Fibroblast of peridontal ligament (primary cell): ENCODE measurements at regions not wholly inside any gene's neighbourhood (a gene's known extent, or its start where the extent isn't known, plus 50 kb on each side); places are given as distances from the start of the nearest gene placed in this dataset.
"Not testable (repeated sequence)": the region's sequence is repeated elsewhere in the genome, so short reads cannot be mapped to it uniquely, and the experiment has no call there.

Source experiments
- DNase-seq: peaks from one replicate; pipeline ENCODE4 v3.0.0-alpha.2; 2010; ENCODE audit errors: extremely low read depth

DNA sequence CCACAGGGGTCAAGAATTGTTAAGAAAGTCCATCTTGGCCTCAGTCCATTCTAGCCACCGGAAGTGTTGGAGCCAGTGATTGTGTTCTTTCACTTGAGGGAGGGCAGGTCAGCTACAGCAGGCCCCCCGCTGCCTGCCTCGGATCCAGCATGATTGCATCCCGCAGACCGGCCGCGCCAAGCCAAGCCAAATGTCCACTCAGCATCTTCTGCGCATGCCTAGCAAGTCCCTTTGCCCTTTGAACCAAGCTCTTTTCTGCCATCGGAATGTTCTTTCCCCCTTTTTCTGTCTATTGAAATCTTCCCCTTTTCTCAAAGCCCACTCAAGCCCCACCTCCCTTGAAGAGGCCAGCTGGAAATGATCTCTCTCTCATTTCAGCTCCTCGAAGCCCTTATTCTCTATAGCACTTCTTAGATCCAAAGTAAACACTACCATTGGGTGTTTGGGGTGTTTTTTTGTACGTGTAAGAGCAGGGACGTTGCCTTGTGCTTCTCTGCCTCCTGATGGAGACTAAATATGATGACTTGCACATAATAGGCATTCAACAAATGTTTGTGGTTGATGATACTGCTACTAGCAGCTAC is 147.8 kb upstream of the BCOR start:
- DNase-seq: peak; percentile 33

DNA sequence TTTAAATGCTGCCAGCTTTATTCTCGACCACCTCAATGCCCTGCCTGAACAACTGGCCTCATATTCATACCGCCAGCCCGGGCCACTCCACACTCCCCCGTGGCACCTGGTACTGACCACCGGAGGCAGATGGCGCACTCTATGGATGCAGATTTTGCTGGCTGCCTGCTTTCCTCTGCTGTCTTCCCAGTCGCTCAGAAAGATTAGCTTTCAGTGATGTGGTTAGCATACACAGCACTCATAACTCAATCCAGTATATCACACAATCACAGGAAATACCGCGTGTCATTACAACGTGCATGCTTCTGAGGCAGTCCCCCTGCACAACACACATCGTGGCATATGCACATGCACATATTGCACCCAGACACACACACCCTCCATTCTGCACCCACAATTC is 147.2 kb upstream of the BCOR start:
- DNase-seq: no peak

DNA sequence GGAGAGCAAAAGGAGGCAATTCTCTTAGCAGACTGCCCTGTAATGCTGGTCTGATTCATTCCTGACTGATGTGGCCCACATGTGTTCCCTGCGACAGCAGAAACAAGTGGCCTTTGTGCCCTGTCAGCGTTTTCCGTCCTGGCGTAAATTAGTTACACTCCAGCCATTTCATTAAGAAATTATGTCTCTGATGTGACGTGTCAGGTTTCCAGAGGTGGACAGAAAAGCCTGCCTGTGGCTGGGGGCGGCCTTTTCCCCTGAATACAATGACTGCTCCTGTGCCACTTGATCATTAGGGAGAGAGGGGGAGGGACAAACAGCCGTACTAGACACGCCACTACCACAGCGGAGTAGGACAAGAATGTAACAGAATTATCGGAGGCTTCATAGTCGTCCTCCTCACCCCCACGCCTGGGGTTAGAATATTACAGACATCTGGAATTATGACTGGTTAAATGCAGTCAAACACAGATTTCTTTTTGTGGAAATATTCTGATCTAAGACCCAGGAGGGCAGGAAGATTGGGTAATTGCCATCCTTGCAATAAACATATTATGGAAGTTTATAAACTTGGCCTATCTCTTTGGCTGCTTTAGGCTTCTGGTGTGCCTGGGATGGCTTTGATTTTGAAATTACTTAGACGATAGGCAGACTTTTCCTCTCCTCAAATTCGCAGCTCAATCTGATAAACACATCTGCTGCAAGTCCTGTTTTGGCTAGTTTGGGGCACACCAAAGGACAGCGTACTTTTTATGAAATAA is 146.2 kb upstream of the BCOR start:
- DNase-seq: peak; percentile 77

DNA sequence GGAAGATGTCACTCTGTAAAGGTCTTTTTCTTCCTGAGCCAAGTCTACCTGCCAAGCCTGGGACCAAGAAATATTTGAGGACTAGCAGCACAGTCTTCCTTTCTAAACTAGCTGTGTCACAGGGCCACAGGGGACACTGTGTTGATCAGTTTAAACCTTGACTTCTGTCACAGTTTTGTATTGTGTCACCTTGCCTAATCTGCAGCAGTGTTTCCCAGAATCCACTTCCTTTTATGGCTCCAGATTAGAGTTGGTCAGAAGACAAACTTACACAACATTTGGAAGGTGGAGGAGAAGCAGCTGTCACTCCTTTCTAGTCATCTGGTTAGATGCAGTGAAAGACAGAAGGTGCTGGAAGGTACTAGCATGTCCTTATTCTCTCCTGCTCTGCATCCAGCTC is 143.1 kb upstream of the BCOR start:
- DNase-seq: no peak

DNA sequence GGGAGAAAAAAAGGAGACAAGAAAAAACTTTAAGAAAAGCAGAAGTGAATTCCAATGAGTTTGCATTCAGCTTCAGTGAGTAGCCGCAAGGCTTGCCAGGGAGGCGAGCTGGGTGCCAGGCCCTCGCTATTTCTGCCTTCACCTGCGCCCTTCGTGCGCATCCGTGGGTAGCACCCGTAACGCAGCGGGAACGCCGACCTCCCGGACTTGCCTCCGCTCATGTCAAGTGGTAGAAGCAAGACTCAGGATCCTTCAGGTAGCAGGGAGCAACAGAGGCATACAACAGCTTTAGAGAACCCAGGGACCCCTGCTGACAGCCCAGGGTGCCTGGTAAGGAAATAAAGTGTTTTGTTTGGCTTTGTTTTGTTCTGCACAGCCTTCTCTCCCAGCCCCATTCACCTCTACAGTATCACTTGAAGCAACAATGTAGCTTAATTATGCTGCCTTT is 140.0 kb upstream of the BCOR start:
- DNase-seq: no peak

DNA sequence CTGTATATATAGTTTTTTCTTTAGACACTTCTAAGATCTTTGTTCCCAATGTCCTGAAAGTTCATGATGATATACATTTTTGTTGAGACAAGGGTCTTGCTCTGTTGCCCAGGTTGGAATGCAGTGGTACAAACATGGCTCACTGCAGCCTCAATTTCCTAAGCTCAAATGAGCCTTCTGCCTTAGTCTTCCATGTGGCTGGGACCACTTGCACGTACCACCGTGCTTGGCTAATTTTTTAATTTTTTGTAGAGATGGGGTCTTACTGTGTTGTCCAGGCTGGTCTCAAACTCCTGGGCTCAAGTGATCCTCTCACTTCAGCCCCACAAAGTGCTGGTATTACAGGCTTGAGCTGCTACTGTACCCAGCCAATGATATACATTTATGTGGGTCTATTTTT is 132.9 kb upstream of the BCOR start:
- DNase-seq: no peak

DNA sequence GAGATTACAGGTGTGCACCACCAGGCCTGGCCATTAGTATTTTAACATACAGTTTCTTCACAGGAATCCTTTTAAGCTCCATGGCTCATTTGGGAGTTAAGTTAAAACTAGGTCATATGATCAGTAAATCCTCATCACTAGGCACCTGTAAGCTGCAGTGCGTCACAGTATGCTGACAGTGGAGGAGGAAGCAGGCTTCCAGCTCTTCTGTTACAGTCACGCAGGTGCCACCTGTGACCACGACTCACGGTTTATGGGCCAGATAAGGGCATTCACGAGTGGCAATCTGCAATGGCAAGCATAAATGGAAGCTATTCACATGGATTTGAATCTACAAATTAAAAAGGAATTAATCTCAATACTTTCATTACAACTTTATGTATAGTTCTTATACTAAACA is 129.4 kb upstream of the BCOR start:
- DNase-seq: no peak

DNA sequence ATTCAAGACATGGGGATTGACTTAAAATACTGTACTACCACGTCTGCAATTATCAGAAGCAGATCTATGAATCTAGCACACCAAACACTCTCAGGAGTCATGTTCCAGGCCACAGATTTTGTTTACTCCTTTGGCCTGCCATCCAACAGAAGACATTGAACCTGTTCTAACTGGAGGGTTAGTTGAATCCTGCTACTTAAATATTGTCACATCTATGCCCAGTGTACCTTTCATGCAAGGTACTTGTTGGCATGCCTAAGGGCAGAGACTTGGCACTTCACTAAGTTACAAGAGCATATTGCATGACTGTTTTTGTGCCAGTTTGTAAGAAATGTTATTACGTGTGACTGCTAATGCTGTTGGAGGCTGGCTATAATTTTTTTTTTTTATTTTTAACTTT is 126.9 kb upstream of the BCOR start:
- no peak for DNase-seq

DNA sequence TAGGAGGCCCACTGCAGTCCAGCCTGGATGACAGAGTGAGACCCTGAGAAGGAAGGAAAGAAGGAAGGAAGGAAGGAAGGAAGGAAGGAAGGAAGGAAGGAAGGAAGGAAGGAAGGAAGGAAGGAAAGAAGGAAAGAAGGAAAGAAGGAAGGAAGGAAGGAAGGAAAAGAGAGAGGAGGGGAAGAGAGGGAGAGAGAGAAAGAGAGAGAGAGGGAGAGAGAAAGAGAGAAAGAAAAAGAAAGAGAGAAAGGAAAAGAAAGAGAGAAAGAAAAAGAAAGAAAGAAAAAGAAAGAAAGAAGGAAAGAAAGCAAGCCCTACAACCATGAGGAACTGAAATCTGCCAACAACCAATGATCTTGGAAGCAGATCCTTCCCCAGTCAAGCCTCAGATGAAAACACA is 124.9 kb upstream of the BCOR start:
- not testable (repeated sequence) for DNase-seq

DNA sequence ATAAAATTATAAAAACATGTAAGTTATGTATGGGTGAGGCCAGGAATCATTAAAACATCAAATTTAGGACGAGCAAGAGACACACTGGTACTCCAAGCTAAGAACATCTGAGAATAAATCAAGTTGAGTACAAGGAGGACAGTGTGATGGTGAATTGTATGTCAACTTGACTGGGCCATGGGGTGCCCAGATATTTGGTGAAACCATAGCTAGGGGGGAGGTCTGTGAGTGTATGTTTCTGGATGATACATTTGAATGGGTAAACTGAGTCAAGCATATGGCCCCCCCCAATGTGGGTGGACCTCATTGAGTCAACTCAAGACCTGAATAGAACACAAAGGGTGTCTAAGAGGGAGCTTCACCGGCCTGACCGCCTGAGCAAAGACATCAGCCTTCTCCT is 115.3 kb upstream of the BCOR start:
- no peak for DNase-seq

DNA sequence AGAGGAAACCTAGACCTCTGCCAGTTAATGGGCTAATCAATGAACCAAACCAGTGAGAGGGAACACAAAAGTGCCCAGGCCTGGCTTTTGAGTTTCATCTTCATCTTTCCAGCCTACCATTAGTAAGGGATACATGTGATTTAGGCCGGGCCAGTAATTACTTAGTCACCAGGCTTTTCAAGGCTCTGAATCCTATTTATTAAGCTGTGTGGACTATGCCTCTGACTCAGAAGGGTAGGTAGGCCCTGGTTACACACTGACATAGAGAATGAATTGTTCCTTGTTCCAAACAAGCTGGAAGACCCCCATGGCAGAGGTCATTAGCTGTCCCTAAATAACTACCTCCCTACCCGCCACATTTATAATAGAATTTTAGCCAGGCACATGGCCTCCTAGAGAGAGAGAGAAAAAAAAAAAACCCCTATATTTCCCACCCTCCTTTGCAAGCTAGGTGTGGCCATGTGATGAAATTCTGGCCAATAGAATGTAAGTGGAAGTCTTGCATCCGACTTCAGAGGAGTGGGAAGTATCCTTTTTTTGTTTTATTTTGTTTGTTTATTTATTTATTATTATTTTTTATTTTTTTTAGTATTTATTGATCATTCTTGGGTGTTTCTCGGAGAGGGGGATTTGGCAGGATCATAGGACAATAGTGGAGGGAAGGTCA is 112.3 kb upstream of the BCOR start:
- peak; percentile 12 for DNase-seq

DNA sequence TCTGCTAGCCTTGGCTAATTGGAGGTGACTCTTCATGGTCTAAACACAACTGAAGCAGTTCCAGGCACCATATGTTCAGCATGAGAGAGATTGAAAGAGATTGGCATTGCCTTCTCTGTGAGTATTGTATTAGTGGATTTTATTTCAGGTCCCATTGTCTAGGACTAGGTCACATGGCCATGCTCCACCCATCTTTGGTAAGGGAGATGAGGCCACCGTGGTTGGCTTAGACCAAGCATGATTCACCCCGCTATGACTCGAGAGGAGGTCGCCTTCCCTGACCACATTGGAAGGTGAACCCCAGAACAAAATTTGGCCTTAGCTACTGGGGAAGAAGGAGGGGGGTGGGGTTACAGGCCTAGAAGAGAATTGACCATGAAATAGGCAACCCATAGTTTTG is 109.9 kb upstream of the BCOR start:
- DNase-seq: peak; percentile 3

DNA sequence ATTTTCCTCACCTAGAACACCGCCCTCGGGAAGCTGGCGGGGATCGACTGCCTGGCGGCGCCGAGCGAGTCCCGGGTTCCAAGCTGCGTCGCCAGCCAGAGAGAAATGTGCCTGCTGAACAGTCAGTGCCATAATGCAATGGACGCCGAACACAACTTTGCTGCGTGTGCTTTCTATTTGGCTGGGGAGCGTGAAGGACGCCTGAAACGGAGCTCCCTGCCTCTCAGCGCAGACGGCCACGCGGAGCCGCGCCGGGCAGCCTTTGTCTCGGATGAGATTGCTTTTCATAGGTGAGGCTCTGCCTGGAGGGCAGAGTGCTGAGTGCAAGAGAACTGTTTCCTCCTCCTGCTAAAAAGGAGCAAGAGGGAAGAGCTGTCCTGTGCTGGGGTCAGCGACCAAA is 107.7 kb upstream of the BCOR start:
- DNase-seq: no peak

DNA sequence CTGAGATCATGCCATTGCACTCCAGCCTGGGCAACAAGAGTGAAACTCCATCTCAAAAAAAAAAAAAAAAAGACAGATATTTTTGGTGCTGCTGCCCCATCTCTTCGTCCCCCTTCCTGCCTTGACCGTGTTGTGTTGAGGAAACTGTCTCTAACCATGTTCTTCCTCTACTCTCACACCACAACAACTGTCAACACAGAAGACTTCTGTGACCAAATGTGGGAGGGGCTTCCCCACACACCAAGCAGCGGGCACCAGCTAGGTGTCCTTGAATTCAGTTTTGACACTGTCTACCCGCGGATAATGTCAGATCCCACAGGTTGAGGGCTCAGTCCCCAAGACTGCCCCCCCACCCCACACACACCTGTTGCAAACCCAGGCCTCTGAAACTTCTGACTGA is 104.7 kb upstream of the BCOR start:
- DNase-seq: no peak

DNA sequence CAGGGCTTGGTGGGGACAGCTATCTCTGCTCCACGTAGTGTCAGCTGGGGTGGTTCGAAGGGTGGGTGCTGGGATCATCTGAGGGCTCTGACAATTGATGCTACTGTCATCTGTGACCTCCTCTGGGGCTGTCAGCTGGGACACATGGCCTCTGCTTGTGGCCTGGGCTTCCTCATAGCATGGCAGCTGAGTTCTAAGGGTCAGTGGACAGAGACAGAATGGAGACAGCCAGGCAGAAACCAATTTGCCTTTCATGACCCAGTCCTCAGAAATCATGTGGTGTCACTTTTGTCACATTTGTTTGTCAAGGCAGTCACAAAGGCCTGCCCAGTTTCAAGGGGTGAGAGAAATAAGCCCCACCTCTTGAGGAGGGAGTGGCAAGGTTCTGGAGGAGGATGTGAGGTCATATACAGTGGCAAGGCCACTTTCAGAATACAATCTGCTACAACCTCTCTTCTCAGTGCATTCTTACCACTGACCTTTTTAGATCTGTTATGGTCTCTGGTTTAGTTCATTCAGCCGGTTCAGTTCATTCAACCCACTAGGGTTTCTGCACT is 103.6 kb upstream of the BCOR start:
- DNase-seq: no peak

DNA sequence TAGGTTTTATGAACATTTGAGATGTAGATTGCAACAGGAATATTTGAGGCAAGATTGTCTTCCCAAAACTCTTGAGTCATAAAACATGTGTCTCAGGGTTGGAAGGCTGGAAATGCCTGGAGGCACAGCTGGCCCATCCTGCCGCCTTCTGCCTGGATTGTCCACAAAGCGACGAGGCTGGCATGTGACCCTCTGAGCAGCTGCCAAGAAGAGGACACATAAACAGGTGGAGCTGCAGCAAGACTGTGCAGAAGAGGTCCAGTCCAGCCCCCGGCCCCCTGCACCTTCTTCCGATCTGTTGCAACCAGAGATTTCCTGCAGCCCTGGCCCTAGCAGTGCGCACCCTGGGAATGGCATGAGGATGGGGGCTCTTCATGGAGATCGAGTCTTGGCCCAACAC is 101.9 kb upstream of the BCOR start:
- peak; percentile 7 for DNase-seq

DNA sequence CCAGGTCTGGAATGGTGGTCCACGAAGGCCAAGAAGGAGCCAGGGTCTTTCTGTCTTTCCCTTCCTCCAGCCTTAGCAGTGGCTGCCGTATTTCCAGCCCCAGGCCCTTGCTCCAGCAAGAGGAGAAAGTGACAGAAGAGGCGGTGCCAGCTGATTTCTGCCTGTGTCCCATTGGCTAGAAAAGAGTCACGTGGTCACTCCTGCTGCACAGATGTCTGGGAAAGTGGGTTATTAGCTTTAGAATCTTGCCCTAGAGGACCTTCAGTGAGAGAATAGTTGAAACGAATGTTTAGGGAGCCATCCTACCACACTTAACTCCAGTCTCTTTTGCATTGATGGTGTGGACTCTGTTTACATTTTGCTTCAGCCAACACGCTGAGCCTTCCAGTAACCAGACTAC is 99.3 kb upstream of the BCOR start:
- no peak for DNase-seq

DNA sequence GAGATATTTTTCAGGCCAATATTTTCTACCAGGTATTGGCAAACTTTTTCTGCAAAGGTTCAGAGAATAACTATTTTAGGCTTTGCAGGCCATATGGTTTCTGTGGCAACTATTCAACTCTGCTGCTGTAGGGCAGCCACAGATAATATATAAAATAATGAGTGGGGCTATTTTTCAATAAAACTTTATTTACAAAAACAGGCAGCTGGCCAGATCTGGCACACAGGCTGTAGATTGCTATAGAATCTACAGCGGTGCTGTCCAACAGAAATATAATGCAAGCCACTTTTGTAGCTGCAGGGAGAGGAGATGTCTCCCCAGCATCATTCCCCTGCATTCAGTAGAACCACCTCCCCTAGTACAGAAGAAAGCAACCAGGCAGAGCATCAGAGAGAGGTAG is 97.6 kb upstream of the BCOR start:
- DNase-seq: no peak

DNA sequence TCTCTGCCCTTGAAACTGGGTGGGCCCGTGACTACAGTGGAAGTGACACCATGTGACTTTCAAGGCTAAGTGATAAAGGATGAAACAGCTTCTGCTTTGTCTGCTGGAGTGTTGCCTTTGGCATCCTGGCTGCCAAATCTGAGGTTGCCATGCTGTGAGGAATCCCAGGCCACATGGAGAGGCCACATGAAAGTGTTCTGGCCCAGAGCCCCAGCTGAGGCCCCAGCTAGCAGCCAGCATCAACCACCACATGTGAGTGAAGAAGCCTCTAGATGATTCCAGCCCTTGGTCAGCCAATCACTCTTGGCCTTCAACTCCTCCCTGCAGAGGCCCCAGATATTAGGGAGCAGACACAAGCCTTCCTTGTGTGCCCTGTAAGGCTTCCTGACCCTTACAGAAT is 94.4 kb upstream of the BCOR start:
- DNase-seq: no peak

DNA sequence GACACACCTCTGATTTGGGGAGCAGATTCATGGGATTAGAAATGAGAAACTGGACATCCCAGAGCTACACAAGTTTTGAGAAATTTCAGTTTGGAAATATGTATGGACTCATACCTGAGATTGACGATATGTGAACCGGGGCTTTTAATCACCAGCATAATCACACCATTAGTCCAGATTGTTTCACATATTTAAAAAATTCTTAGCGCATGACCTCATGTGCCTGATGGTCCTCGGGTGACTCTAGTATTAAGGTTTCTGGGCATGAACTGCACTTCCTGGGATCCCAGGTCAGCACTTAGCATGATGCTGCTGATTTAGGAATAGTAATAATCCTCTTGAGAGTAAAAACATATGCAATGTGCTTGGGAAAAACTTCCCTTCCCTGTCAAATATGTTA is 91.9 kb upstream of the BCOR start:
- no peak for DNase-seq

DNA sequence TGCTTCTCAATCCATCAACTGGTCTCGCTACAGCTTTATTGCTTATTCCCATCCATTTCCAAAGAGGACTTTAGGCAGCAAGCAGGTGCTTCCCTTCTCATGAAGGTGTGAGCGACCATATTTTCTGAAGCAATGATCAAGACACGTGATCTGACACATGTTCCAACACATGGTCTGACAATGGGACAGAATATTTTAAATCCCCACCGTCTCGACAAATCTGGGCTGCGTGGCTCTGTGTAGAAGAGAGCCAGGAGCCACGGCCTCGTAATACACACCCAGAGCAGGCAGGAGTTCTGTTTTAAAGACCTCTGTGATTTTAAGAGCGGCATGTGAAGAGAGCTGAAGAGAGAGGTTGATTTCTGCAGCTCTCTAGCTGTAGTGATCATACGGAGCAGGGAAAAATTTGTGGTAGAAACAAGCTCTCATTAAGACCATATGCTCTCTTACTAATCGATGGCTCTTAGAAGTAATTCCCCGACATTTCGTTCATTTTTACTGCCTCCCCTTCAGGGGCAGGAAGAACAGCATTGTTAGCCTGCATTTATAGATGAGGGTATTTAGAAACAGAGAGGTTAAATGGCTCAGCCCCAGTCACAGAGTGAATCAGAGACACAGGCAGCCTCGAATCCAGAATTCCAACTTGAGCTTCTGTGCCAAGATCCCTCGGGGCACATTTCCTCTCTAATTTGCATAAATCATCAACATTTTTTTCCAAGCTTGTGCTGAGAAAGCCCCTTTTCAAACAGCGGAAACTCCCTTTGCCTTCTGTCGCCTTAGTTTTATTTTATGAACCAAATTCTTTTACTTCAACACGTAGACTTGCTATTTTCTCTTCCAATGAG is 91.0 kb upstream of the BCOR start:
- peak; percentile 20 for DNase-seq

DNA sequence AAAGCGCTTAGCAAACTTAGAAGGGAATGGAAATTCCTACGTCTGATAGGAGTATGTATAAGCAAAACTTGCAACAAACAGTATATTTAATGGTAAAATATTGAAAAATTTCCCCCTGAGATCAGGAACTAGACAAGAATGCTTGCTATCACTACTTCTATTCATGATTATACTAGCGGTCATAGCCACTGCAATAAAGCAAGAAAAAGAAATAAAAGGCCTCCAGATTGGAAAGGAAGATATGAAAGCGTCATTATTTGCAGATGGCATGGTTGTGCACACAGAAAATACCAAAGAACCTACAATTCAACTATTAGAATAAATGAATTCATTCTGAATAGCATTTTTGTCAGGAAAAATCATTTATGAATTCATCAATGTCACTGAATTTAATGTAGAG is 87.2 kb upstream of the BCOR start:
- no peak for DNase-seq
